ENCODE measurements at regions not wholly inside any gene's neighbourhood (a gene's known extent, or its start where the extent isn't known, plus 50 kb on each side); places are given as distances from the start of the nearest gene placed in this dataset.

GRCh38 chr12:18146363-18146762 is 56.4 kb upstream of the RERGL start:
- TF ChIP-seq, protein P1, sequence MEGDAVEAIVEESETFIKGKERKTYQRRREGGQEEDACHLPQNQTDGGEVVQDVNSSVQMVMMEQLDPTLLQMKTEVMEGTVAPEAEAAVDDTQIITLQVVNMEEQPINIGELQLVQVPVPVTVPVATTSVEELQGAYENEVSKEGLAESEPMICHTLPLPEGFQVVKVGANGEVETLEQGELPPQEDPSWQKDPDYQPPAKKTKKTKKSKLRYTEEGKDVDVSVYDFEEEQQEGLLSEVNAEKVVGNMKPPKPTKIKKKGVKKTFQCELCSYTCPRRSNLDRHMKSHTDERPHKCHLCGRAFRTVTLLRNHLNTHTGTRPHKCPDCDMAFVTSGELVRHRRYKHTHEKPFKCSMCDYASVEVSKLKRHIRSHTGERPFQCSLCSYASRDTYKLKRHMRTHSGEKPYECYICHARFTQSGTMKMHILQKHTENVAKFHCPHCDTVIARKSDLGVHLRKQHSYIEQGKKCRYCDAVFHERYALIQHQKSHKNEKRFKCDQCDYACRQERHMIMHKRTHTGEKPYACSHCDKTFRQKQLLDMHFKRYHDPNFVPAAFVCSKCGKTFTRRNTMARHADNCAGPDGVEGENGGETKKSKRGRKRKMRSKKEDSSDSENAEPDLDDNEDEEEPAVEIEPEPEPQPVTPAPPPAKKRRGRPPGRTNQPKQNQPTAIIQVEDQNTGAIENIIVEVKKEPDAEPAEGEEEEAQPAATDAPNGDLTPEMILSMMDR (IDR thresholded peaks at IDR 0.05; ENCODE audit: extremely low read depth, missing control alignments) = no peak
- DNase-seq (ENCODE audit: low spot score) = no peak

DNA sequence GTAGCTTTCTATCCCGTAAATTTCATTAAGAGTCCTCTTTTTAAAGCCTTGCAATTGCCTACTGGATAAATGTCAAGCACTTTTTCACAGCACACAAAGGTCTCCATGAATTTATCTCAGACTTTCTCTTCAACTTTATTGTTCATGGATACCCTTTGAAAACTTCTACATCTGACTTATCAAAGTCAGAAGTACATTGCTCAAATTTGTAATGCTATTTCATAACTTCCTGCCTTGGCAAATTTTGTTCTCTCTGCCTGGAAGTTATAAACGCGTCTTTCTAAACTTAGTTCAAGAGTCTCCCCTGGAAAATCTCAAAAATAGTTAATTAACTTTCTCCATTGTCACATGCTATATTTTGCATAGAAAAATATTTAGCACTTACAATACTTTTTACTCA is 55.9 kb upstream of the RERGL start:
- no peak for DNase-seq (ENCODE audit: low spot score)
- TF ChIP-seq, protein P1 (IDR thresholded peaks at IDR 0.05; ENCODE audit: extremely low read depth, missing control alignments) = no peak

- TF ChIP-seq, protein P1 (IDR thresholded peaks at IDR 0.05; ENCODE audit: extremely low read depth, missing control alignments) = no peak
- DNase-seq (ENCODE audit: low spot score) = no peak
These were observed 51.3 kb upstream of the RERGL start for GRCh38 chr12:18141048-18141982.

GRCh38 chr12:18139989-18140596 is 50.1 kb upstream of the RERGL start:
- TF ChIP-seq, protein P1 (IDR thresholded peaks at IDR 0.05; ENCODE audit: extremely low read depth, missing control alignments) = no peak
- DNase-seq (ENCODE audit: low spot score) = peak; percentile 10

Data from GM20000 (cell line).